Kidney (tissue), 13 donors: ENCODE measurements at regions not wholly inside any gene's neighbourhood (a gene's known extent, or its start where the extent isn't known, plus 50 kb on each side); places are given as distances from the start of the nearest gene placed in this dataset.

ENCODE experiments used
- DNase-seq, 5 donors: peaks; one replicate each; pipeline ENCODE4 v3.0.0-alpha.2; 2013 to 2020
- FAIRE-seq: peaks from 2 replicates; lab custom pipeline; 2012; peaks lifted over from hg19 to GRCh38; lab: Jason Lieb, UNC
- H3K27ac ChIP-seq, 2 donors: one replicate each; pipeline ENCODE4 v1.7.0; 2013; ENCODE audit warnings: low read depth in 2 of 2, low read length in 2 of 2, inconsistent platforms in 1 of 2
- H3K27me3 ChIP-seq: one replicate; pipeline ENCODE4 v1.7.1; 2013; ENCODE audit warnings: low read length, inconsistent platforms; ENCODE audit not compliant: control insufficient read depth, insufficient read depth
- H3K36me3 ChIP-seq, 3 donors: one replicate each; pipeline versions ENCODE4 v1.7.0 to v1.7.1; 2013; ENCODE audit warnings: low read length in 3 of 3, control low read depth in 1 of 3, inconsistent platforms in 1 of 3; ENCODE audit not compliant: insufficient read depth in 3 of 3, control insufficient read depth in 2 of 3
- H3K4me1 ChIP-seq, 3 donors: one replicate each; pipeline versions ENCODE4 v1.7.0 to v1.7.1; 2013; ENCODE audit warnings: low read length in 3 of 3, inconsistent platforms in 1 of 3, low read depth in 1 of 3; ENCODE audit not compliant: control insufficient read depth in 2 of 3, insufficient read depth in 2 of 3
- H3K4me3 ChIP-seq, 3 donors: one replicate each; pipeline versions ENCODE4 v1.7.0 to v1.8.1; 2013; ENCODE audit warnings: low read length in 3 of 3, control low read depth in 1 of 3, inconsistent platforms in 1 of 3
- H3K9ac ChIP-seq, 3 donors: one replicate each; pipeline versions ENCODE4 v1.7.0 to v1.7.1; 2013; ENCODE audit warnings: low read length in 3 of 3, control low read depth in 1 of 3, inconsistent platforms in 1 of 3
- H3K9me3 ChIP-seq, 3 donors: one replicate each; pipeline versions ENCODE4 v1.7.0 to v1.7.1; 2013; ENCODE audit warnings: low read length in 3 of 3, control low read depth in 1 of 3, inconsistent platforms in 1 of 3; ENCODE audit not compliant: control insufficient read depth in 2 of 3, insufficient read depth in 1 of 3
- CTCF ChIP-seq: IDR thresholded peaks from 3 replicates; pipeline ENCODE4 v1.5.1; 2012; ENCODE audit warnings: mild to moderate bottlenecking, moderate library complexity, borderline replicate concordance; ENCODE audit not compliant: insufficient read depth; ENCODE audit errors: extremely low read depth
- intact Hi-C: fragments of 100-400 bp; cut with DNase I; formaldehyde crosslinking; loops from one replicate; pipeline ENCODE4 v1.11.1; 2022
- donor health status: control.
- donor health status: control.
- donor health status: control.
- donor health status: control.
- donor health status: control.
- donor health status: DM: yes; HTN: yes; CAD: no.
- donor health status: Normal renal cell carcinoma (clear cell type).

DNA sequence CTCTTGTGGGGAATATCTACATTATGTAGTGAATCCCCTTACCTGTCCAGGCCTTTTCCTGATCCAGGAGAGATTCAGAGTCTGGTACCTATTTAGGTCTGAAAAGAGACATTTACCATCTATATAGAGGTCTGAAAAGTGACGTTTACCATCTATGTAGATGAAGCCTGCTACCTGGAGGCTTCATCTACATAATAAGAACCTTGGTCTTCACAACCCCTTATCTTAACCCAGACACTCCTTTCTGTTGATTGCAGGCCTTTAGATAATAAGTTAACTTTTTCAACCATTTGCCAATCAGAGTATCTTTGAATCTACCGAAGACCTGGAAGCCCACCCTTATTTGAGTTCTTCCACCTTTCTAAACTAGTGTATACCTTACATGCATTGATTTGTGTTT, 113.0 kb upstream of the DMRT1 start:
- no peak for FAIRE-seq
- no peak overlapping the region for H3K4me3 ChIP-seq
- no peak for TF ChIP-seq CTCF
- intact Hi-C loops: no loop called here
- no peaks in the 10 kb centered on the region for H3K27me3 ChIP-seq
- H3K4me1 ChIP-seq: peaks cover 0 to 3% (median 0%) of the 10 kb centered on the region in 3 donors
- no peak for DNase-seq
- H3K36me3 ChIP-seq: peaks cover 0 to 29% (median 15%) of the 10 kb centered on the region in 3 donors
- H3K27ac ChIP-seq: no peak overlapping the region
- no peak overlapping the region for H3K9ac ChIP-seq
- H3K9me3 ChIP-seq: no peaks in the 10 kb centered on the region

GRCh38 chr9:731474-731873, 110.0 kb upstream of the DMRT1 start:
- H3K27me3 ChIP-seq: no peaks in the 10 kb centered on the region
- intact Hi-C loops: no loop called here
- no peak for TF ChIP-seq CTCF
- peaks cover 0 to 45% (median 25%) of the 10 kb centered on the region in 3 donors for H3K36me3 ChIP-seq
- FAIRE-seq: no peak
- H3K4me1 ChIP-seq: peaks cover 0 to 2% (median 0%) of the 10 kb centered on the region in 3 donors
- H3K4me3 ChIP-seq: no peak overlapping the region
- H3K27ac ChIP-seq: no peak overlapping the region
- no peak for DNase-seq
- H3K9me3 ChIP-seq: no peaks in the 10 kb centered on the region
- H3K9ac ChIP-seq: no peak overlapping the region

DNA sequence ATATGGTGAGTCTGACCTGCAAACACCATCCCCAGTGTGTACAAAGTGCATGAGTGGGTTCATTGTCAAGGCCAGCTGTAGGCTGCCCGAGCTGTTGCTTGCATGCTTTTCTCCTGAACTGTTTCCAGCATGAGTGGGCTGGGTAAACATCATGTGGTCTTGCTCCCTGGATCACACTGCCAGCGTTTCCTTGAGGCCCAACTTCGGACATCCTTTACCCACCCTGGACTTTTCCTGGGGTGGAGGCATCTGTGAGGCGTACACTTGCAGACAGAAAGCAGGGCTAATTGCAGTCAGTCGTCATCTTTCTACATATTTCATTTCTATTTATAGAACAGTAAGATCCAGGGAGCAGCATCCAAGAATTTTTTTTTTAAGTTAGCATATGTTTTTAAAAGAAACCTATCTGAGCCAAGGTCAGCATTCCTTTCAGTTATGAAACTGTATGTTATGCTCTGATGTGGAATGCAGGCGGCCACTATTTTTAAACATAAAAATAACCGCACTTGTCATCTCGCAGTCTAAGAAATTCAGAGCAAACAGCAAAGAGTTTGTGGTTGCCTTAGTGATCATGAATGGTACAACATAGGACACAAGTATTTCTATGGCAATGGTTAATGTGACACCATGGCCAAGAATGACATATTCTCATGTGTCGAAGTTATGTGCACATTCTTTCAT, 106.5 kb upstream of the DMRT1 start:
- no peak overlapping the region for H3K4me3 ChIP-seq
- H3K27me3 ChIP-seq: no peaks in the 10 kb centered on the region
- TF ChIP-seq CTCF: no peak
- H3K4me1 ChIP-seq: peaks cover 0 to 2% (median 0%) of the 10 kb centered on the region in 3 donors
- H3K27ac ChIP-seq: no peak overlapping the region
- intact Hi-C loops: no loop called here
- FAIRE-seq (no peak), DNase-seq (peak in 1 of 5 donors; percentile 61)
- no peaks in the 10 kb centered on the region for H3K9me3 ChIP-seq
- H3K9ac ChIP-seq: no peak overlapping the region
- peaks cover 0 to 71% (median 48%) of the 10 kb centered on the region in 3 donors for H3K36me3 ChIP-seq
